ENCODE measurements at regions not wholly inside any gene's neighbourhood (a gene's known extent, or its start where the extent isn't known, plus 50 kb on each side); places are given as distances from the start of the nearest gene placed in this dataset.
A peak's percentile ranks its signal among the peaks of the same experiment; 100 is the strongest.

- TF ChIP-seq RBAK (tag by site-specific recombination; IDR thresholded peaks at IDR 0.05), result no peak
- TF ChIP-seq, protein P1, sequence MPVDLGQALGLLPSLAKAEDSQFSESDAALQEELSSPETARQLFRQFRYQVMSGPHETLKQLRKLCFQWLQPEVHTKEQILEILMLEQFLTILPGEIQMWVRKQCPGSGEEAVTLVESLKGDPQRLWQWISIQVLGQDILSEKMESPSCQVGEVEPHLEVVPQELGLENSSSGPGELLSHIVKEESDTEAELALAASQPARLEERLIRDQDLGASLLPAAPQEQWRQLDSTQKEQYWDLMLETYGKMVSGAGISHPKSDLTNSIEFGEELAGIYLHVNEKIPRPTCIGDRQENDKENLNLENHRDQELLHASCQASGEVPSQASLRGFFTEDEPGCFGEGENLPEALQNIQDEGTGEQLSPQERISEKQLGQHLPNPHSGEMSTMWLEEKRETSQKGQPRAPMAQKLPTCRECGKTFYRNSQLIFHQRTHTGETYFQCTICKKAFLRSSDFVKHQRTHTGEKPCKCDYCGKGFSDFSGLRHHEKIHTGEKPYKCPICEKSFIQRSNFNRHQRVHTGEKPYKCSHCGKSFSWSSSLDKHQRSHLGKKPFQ (tag by site-specific recombination; IDR thresholded peaks at IDR 0.05), result no peak
- TF ChIP-seq GLI2 (tag by site-specific recombination; IDR thresholded peaks at IDR 0.05; ENCODE audit: borderline replicate concordance, low read depth), result peak; percentile 37; the same call in 1 of the 2 replicates
- TF ChIP-seq ZNF580 (tag by site-specific recombination; IDR thresholded peaks at IDR 0.05), result no peak
- no peak for TF ChIP-seq ZNF449 (tag by site-specific recombination; IDR thresholded peaks at IDR 0.05)
- TF ChIP-seq ZNF148 (tag by site-specific recombination; IDR thresholded peaks at IDR 0.05; ENCODE audit: borderline replicate concordance), result no peak
- no peak for TF ChIP-seq ZNF521 (tag by site-specific recombination; IDR thresholded peaks at IDR 0.05)
- TF ChIP-seq ZNF324 (tag by site-specific recombination; IDR thresholded peaks at IDR 0.05), result peak; percentile 74
- TF ChIP-seq ZNF785 (tag by site-specific recombination; IDR thresholded peaks at IDR 0.05), result no peak
- no peak for TF ChIP-seq ZNF132 (tag by site-specific recombination; IDR thresholded peaks at IDR 0.05; ENCODE audit: borderline replicate concordance)
- peak; percentile 57; the same call in 1 of the 2 replicates for TF ChIP-seq GLIS2 (tag by site-specific recombination; IDR thresholded peaks at IDR 0.05)
- TF ChIP-seq BCL11B (tag by site-specific recombination; IDR thresholded peaks at IDR 0.05; ENCODE audit: low read depth), result no peak
- TF ChIP-seq KLF8 (tag by site-specific recombination; IDR thresholded peaks at IDR 0.05), result peak; percentile 60; the same call in 1 of the 2 replicates
- TF ChIP-seq ZNF843 (tag by site-specific recombination; IDR thresholded peaks at IDR 0.05), result peak; percentile 42; the same call in 1 of the 2 replicates
- TF ChIP-seq, protein P2, sequence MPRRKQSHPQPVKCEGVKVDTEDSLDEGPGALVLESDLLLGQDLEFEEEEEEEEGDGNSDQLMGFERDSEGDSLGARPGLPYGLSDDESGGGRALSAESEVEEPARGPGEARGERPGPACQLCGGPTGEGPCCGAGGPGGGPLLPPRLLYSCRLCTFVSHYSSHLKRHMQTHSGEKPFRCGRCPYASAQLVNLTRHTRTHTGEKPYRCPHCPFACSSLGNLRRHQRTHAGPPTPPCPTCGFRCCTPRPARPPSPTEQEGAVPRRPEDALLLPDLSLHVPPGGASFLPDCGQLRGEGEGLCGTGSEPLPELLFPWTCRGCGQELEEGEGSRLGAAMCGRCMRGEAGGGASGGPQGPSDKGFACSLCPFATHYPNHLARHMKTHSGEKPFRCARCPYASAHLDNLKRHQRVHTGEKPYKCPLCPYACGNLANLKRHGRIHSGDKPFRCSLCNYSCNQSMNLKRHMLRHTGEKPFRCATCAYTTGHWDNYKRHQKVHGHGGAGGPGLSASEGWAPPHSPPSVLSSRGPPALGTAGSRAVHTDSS (tag by site-specific recombination; IDR thresholded peaks at IDR 0.05), result no peak
- TF ChIP-seq GFI1B (tag by site-specific recombination; IDR thresholded peaks at IDR 0.05), result no peak
- TF ChIP-seq FEZF1 (tag by site-specific recombination; IDR thresholded peaks at IDR 0.05), result peak; percentile 68
- no peak for TF ChIP-seq ZNF266 (tag by site-specific recombination; IDR thresholded peaks at IDR 0.05; ENCODE audit: low read depth)
- TF ChIP-seq ZNF211 (tag by site-specific recombination; IDR thresholded peaks at IDR 0.05; ENCODE audit: low read depth), result no peak
- TF ChIP-seq SALL2 (tag by site-specific recombination; IDR thresholded peaks at IDR 0.05; ENCODE audit: borderline replicate concordance), result no peak
- no peak for TF ChIP-seq ZIC2 (tag by site-specific recombination; IDR thresholded peaks at IDR 0.05)
- TF ChIP-seq ZNF664 (tag by site-specific recombination; IDR thresholded peaks at IDR 0.05), result no peak
- no peak for TF ChIP-seq ZNF426 (tag by site-specific recombination; IDR thresholded peaks at IDR 0.05)
- TF ChIP-seq ZNF157 (tag by site-specific recombination; IDR thresholded peaks at IDR 0.05), result no peak
- no peak for TF ChIP-seq ZNF692 (tag by site-specific recombination; IDR thresholded peaks at IDR 0.05)
- TF ChIP-seq, protein P3, sequence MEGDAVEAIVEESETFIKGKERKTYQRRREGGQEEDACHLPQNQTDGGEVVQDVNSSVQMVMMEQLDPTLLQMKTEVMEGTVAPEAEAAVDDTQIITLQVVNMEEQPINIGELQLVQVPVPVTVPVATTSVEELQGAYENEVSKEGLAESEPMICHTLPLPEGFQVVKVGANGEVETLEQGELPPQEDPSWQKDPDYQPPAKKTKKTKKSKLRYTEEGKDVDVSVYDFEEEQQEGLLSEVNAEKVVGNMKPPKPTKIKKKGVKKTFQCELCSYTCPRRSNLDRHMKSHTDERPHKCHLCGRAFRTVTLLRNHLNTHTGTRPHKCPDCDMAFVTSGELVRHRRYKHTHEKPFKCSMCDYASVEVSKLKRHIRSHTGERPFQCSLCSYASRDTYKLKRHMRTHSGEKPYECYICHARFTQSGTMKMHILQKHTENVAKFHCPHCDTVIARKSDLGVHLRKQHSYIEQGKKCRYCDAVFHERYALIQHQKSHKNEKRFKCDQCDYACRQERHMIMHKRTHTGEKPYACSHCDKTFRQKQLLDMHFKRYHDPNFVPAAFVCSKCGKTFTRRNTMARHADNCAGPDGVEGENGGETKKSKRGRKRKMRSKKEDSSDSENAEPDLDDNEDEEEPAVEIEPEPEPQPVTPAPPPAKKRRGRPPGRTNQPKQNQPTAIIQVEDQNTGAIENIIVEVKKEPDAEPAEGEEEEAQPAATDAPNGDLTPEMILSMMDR (tag by site-specific recombination; IDR thresholded peaks at IDR 0.05), result no peak
- no peak for TF ChIP-seq ZBTB6 (tag by site-specific recombination; IDR thresholded peaks at IDR 0.05)
These were observed 186.9 kb upstream of the ELAC2 start (continued) for GRCh38 chr17:13204607-13205237.
